RKO (cell line): ENCODE measurements at regions not wholly inside any gene's neighbourhood (a gene's known extent, or its start where the extent isn't known, plus 50 kb on each side); places are given as distances from the start of the nearest gene placed in this dataset.

Experiments
- DNase-seq: peaks from one replicate; pipeline ENCODE4 v3.0.0-alpha.2; 2016; ENCODE audit warnings: low spot score

DNA sequence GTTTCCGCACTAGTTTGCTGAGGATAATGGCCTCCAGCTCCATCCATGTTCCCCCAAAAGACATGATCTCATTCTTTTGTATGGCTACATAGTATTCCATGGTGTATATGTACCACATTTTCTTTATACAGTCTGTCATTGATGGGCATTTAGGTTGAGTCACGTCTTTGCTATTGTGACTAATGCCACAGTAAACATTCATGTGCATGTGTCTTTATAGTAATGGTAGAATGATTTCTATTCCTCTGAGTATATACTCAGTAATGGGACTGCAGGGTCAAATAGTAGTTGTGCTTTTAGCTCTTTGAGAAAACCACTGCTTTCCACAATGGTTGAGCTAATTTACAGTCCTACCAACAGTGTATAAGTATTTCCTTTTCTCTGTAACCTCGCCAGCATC is 78.3 kb upstream of the BCL9 start:
- no peak for DNase-seq

DNA sequence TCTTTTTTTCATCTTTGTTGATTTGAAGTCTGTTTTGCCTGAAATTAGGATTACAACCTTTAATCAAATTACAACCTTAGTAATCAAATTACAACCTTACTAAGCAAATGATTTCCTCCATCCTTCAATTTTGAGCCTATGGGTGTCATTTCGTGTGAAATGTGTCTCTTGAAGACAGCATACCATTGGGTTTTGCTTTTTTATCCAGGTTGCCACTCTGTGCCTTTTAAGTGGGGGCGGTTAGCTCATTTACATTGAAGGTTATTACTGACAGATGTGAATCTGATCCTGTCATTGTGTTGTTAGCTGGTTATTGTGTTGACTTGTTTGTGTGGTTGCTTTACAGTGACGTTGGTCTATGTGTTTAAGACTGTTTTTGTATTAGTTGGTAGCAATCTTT is 74.8 kb upstream of the BCL9 start:
- no peak for DNase-seq

DNA sequence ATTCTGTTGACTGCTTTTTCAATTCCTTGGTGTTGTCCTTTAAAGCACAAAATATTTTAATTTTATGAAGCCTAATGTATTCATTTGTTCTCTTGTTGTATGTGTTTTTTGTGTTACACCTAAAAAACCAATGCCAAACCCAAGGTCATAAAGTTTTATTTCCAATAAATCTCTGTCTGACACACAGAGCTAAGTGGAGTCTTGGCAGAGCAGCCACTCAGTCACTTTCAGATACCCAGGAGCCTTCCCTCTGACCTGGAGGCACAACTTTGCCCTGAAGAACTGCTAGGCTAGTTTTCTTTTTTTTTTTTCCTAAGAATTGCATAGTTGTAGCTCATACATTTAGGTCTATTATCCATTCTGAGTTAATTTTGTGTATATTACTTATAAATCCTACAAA is 71.2 kb upstream of the BCL9 start:
- DNase-seq, result no peak

DNA sequence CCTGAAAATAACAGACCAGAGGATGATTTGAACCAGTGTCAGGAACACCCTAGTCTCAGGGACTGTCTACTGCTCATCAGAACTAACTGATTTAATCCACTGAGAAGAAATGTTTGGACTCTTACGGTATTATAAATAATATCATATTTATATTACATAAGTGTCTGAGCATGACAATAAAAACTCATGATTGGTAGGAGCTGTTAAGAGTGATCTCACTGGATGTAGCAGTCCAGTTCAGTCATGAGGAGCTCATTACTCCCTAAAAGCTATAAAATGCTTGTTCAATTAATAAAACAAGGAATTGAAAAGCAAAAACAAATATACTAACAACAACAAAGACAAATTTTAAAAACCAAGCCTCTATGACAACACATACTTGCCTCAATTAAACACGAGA is 68.8 kb upstream of the BCL9 start:
- no peak for DNase-seq

DNA sequence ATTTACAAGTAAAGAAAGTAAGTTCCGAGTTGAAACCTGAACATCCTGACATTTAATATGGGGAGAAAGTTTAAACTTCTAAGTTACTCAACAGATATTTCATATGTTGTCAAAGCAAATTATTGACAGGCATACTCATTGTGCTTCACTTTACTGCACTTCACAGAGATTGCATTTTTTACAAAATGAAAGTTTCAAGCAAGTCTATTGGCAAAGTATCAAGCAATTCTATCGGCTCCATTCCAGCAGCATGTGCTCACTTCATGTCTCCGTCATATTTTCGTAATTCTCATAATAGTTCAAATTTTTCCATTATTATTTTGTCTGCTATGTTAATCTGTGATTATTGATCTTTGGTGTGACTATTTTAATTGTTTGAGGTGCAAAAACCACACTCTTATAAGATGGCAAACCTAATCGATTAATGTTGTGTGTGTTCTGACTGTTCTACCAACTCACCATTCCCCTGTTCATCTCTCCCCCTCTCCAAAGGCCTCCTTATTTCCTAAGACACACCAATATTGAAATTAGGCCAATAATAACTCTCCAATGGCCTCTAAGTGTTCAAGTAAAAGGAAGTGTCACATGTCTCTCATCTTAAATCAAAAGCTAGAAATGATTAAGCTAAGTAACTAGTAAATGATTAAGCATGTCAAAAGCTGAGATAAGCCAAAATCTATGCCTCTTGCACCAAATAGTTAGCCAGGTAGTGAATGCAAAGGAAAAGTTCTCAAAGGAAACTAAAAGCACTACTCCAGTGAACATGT is 68.2 kb upstream of the BCL9 start:
- DNase-seq, result no peak

DNA sequence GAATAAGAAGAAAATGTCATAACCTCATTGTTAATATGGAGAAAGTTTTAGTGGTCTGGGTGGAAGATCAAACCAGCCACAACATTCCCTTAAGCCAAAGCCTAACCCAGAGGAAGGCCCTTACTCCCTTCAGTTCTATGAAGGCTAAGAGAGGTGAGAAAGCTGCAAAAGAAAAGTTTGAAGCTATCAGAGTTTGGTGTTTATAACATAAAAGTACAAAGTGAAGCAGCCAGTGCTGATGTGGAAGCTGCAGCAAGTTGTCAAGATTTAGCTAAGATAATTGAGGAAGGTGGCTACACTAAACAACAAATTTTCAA is 67.6 kb upstream of the BCL9 start:
- no peak for DNase-seq

DNA sequence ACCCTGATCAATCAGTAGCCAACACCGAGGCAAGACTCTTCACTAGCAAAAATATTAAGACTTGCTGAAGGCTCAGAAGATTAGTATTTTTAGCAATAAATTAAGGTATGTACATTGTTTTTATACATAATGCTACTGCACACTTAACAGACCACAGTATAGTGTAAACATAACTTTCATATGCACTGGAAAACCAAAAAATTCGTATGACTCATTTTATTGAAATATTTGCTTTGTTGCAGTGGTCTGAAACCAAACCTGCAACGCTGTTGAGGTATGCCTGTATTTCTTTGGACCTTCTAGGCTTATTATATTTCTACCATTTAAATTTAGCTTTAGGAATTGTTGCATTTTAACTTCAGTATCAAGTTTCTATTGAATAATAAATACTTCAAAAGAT is 65.8 kb upstream of the BCL9 start:
- no peak for DNase-seq

DNA sequence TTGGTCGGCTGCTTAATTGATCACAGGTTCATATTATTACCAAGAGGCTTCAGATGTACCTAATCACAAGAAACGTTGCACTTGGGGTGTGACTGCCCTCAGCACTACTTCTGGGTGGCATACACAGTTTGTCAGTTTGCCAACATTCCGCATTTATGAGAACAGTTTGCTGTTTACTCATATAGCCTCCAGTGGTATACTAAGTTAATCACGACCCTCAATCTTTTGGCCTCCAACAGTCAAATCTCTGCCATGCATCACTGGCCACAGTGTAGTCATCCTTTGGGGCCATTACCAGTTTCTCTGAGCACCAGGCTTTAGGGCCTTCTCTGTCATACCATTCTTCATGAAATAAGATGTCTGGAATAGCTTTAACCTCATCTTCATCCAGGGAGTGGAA is 62.8 kb upstream of the BCL9 start:
- no peak for DNase-seq

DNA sequence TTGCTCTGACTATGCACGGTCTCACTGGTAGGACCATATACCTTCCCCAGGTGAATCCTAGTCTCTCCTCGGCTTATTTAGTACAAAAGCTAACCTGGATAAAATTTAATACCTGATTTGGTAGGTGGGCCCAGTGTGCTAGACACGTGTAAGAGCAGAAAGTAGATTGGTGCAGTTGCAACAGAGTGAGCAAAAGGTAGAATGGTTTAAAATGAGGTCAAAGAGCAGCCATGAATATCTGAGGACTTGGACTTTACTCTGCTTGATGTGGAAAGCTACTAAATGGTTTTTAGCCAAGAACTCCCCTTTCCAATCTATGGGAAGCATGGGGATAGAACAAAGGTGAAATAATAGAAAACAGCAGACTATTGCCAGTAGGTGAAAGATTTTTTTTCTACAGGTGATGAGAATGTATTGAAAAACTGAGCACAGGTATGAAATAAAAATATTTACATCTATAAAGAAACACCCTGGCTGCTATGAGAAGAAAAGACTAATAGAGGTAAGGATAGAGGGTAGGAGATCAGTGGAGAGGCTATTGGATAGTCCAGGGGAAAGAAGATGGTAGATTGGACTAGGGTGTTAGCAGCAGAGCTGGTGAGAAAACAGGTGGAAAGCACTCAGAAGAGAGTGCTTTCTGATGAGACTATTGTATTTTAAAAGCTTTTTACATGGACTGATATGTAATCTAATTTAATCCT is 61.3 kb upstream of the BCL9 start:
- no peak for DNase-seq

DNA sequence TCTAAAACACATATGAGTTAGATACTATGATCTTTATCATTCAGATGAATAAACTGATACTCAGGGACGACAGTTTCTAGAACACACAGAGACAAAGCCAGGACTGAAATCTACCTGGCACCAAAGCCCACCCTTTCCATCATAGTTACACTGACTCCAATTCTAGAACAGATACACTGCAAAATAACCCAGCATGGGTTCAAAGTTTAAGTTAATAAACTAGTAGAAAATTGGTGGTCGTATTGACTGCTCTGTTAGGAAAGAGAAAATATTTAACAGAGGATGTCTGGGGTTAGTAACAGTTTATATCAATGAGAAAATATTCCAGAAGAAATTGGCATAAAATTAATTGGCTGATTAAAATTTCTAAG is 60.8 kb upstream of the BCL9 start:
- no peak for DNase-seq

DNA sequence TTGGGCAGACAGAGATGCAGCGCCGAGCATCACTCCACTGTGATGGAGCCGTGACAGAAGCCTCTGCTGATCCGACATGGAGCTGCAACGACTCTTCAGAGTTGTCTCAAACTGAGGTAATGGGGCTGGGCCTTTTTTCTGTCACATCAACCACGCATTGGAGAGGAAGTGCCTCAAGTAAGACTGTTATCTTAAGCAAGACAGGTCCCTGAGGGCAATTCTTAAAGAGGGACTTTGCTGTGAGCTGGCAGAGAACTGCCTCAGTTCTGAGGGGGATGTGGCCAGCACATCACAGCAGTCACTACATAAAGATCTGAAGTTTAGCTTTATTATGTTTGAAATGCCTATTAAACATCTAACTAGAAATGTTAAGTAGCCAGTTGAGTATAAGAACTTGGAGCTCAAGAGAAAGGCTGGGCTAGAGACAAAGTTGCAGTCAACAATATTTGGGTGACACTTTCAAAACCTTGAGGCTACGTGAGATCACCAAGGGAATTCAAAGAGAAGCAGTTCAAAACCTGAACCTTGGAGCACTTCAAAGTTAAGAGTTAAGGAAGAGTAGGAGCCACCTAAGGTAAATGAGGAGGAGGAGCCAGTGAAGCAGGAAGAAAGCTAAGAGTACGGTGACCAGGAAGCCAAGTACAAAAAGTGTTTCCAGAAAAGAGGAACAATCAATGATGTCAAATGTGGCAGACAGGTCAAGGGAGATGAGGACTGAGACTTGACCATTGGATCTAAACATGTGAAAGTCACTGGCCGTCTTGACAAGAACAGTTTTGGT is 54.2 kb upstream of the BCL9 start:
- DNase-seq, result no peak

DNA sequence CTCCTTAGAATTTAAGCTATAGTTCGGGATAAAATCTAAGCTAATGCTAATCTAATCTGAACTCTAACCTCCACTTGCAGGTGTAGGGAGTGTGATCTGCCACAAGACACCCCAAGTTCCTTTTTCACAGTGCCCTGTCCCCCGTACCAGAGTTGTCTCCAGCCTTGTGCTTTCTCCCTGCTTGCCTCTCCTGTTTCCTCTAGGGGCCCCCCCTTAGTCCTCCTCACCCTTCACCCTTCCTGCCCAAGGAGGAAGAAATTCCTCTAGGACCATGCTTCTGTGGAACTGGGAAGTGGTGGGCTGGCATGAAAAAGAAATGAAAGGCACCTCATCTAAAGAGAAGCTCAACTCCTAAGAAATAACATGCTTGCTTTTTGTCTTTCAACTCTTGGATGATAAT is 50.2 kb upstream of the BCL9 start:
- no peak for DNase-seq
